ENCODE measurements at regions not wholly inside any gene's neighbourhood (a gene's known extent, or its start where the extent isn't known, plus 50 kb on each side); places are given as distances from the start of the nearest gene placed in this dataset.
"Not testable (repeated sequence)": the region's sequence is repeated elsewhere in the genome, so short reads cannot be mapped to it uniquely, and the experiment has no call there.

DNA sequence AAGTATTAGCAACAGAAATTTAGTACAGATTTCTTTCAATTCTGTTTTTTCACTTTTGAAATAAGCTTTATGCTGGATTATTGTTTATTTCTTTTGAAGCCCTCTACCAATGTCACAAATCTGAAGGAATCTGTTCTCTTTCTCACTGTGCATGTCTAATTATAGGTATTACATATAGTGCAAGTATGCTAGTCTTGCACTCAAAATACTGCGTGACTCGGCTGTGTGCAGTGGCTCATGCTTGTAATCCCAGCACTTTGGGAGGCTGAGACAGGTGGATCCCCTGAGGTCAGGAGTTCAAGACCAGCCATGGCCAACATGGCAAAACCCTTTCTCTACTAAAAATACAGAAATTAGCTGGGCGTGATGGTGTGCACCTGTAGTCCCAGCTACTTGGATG, 95.8 kb upstream of the PLAAT1 start:
- no peaks in the 10 kb centered on the region for H3K4me1 Mint-ChIP-seq (ENCODE audit: insufficient read depth, unreplicated experiment)
- H3K27ac Mint-ChIP-seq (ENCODE audit: low read depth, unreplicated experiment) = no peak overlapping the region
- ChIA-PET CTCF (interaction anchor here (0.9 kb wide), 1 partner anchor 66 kb away, joined by 3 read pairs; no protein-coding TSS in a partner anchor), POLR2A (no interaction called here)
- H3K4me3 Mint-ChIP-seq (ENCODE audit: unreplicated experiment) = no peak overlapping the region
- H3K9me3 Mint-ChIP-seq (ENCODE audit: unreplicated experiment) = no peaks in the 10 kb centered on the region
- no peak for DNase-seq (ENCODE audit: unreplicated experiment)
- TF ChIP-seq, protein P1, sequence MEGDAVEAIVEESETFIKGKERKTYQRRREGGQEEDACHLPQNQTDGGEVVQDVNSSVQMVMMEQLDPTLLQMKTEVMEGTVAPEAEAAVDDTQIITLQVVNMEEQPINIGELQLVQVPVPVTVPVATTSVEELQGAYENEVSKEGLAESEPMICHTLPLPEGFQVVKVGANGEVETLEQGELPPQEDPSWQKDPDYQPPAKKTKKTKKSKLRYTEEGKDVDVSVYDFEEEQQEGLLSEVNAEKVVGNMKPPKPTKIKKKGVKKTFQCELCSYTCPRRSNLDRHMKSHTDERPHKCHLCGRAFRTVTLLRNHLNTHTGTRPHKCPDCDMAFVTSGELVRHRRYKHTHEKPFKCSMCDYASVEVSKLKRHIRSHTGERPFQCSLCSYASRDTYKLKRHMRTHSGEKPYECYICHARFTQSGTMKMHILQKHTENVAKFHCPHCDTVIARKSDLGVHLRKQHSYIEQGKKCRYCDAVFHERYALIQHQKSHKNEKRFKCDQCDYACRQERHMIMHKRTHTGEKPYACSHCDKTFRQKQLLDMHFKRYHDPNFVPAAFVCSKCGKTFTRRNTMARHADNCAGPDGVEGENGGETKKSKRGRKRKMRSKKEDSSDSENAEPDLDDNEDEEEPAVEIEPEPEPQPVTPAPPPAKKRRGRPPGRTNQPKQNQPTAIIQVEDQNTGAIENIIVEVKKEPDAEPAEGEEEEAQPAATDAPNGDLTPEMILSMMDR (IDR thresholded peaks at IDR 0.05; ENCODE audit: unreplicated experiment) = no peak
- intact Hi-C loops (cut with micrococcal nuclease) = no loop called here
- H3K36me3 Mint-ChIP-seq (ENCODE audit: insufficient read depth, unreplicated experiment) = no peaks in the 10 kb centered on the region
- peaks cover 21% of the 10 kb centered on the region for H3K27me3 Mint-ChIP-seq (ENCODE audit: insufficient read depth, unreplicated experiment)
- BruUV-seq (replicated peaks) = no TSS peak

DNA sequence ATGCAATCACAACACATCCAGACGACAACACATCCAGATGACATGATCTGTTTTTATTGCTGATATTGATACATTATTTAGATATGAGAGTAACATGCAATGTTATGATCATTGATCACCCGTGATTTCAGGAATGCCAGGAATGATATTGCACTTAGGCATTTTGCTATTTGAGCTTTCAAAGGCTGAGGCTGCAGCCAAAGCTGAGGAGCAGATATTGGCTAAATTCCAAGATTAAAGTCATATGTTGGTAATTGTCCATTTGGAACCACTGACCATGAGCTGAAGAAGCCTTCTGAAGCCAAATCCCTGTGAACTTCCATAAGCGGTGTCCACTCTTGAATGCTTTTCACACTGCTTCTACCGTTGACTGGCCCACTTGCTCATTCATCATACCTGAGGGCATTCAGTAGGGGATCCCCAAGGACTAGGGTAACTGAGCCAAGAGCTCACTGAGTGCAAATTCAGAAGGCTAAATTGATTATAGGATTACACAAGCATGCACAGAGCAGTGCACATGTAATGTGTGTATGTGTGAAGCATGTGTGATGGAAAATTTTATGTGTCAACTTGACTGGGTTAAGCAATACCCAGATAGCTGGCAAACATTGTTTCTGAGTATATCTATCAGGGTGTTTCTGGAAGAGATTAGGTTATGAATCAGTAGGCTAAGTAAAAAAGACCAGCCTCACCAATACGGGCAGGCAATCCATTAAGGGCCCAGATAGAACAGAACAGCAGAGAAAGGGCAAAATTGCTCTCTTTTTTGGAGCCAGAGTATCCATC, 92.1 kb upstream of the PLAAT1 start:
- TF ChIP-seq, protein P1 (IDR thresholded peaks at IDR 0.05; ENCODE audit: unreplicated experiment) = no peak
- no peak for DNase-seq (ENCODE audit: unreplicated experiment)
- ChIA-PET POLR2A (no interaction called here), CTCF (interaction anchor here (0.5 to 1.2 kb wide), 3 partner anchors 10 to 108 kb away, joined by 3 read pairs; no protein-coding TSS in a partner anchor)
- no peak overlapping the region for H3K27ac Mint-ChIP-seq (ENCODE audit: low read depth, unreplicated experiment)
- no peak overlapping the region for H3K4me3 Mint-ChIP-seq (ENCODE audit: unreplicated experiment)
- H3K4me1 Mint-ChIP-seq (ENCODE audit: insufficient read depth, unreplicated experiment) = no peaks in the 10 kb centered on the region
- intact Hi-C loops (cut with micrococcal nuclease) = no loop called here
- H3K27me3 Mint-ChIP-seq (ENCODE audit: insufficient read depth, unreplicated experiment) = peaks cover 41% of the 10 kb centered on the region
- BruUV-seq (replicated peaks) = no TSS peak
- no peaks in the 10 kb centered on the region for H3K9me3 Mint-ChIP-seq (ENCODE audit: unreplicated experiment)
- H3K36me3 Mint-ChIP-seq (ENCODE audit: insufficient read depth, unreplicated experiment) = no peaks in the 10 kb centered on the region

DNA sequence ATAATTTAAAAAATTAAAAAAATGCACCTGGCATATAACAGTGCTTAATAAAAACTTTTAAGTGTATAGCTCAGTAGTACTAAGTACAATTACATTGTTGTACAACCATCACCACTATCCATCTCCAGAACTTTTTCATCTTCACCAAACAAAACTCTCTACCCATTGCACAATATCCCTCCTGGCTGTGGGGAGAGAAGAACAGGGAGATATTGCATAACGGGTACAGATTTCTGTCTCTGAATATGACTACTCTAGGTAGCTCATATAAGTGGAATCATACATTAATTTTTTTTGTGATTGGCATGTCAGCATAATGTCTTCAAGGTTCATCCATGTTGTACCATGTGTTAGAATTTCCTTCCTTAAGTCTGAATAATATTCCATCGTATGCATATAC, 91.0 kb upstream of the PLAAT1 start:
- Mint-ChIP-seq H3K27me3 (ENCODE audit: insufficient read depth, unreplicated experiment) (peaks cover 41% of the 10 kb centered on the region), H3K4me3 (ENCODE audit: unreplicated experiment) (no peak overlapping the region), H3K27ac (ENCODE audit: low read depth, unreplicated experiment) (no peak overlapping the region), H3K4me1 (ENCODE audit: insufficient read depth, unreplicated experiment) (no peaks in the 10 kb centered on the region), H3K9me3 (ENCODE audit: unreplicated experiment) (no peaks in the 10 kb centered on the region), H3K36me3 (ENCODE audit: insufficient read depth, unreplicated experiment) (no peaks in the 10 kb centered on the region)
- ChIA-PET POLR2A (interaction anchor here (0.7 to 1.2 kb wide), 4 partner anchors 12 to 26 kb away, joined by 3 read pairs; no protein-coding TSS in a partner anchor), CTCF (interaction anchor here (0.5 to 1.1 kb wide), 2 partner anchors 11 to 423 kb away, joined by 3 read pairs; no protein-coding TSS in a partner anchor)
- TF ChIP-seq, protein P1 (IDR thresholded peaks at IDR 0.05; ENCODE audit: unreplicated experiment) = no peak
- BruUV-seq (replicated peaks) = no TSS peak
- DNase-seq (ENCODE audit: unreplicated experiment) = peak; percentile 55
- intact Hi-C loops (cut with micrococcal nuclease) = no loop called here

DNA sequence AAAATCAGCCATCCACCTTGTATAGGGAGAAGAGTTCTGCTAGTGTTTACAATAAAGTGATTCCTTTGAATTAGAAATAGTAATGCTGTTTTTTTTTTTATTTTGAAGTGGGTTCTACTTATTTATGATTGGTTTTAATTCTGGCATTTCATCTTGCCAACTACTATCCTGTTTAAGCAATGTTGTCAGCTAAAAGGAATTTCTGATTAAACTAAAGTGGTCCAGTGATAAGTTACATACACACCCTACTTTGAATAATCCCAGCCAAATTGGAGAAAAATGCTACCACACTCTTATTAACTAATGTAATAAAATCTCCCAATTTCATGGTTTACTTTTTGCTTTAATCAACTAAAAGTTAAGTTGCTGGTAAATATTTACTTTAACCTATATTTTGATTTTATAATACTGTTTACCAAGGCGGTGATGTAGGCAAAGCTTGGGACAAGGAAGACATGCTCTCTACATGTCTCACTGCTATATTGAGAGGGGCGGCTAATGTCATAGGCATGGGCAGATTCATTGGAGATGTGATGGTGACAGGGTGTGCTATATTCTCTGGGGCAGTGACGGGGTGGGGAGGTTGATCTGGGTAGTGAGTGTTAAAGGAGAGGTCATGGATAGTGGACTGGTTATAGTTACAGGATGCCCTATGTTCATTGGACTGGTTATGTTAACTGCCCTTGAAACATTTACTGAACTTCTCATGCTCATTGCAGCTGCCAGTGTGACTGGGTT, 85.8 kb upstream of the PLAAT1 start:
- POLR2A ChIA-PET; CTCF ChIA-PET; H3K4me1 Mint-ChIP-seq (ENCODE audit: insufficient read depth, unreplicated experiment); H3K9me3 Mint-ChIP-seq (ENCODE audit: unreplicated experiment); H3K27ac Mint-ChIP-seq (ENCODE audit: low read depth, unreplicated experiment); H3K4me3 Mint-ChIP-seq (ENCODE audit: unreplicated experiment); H3K36me3 Mint-ChIP-seq (ENCODE audit: insufficient read depth, unreplicated experiment); DNase-seq (ENCODE audit: unreplicated experiment); intact Hi-C loops (cut with micrococcal nuclease); BruUV-seq (replicated peaks): not testable (repeated sequence)
- peaks cover 28% of the 10 kb centered on the region for H3K27me3 Mint-ChIP-seq (ENCODE audit: insufficient read depth, unreplicated experiment)
